Heart left ventricle (tissue), 13 donors: ENCODE measurements at regions not wholly inside any gene's neighbourhood (a gene's known extent, or its start where the extent isn't known, plus 50 kb on each side); places are given as distances from the start of the nearest gene placed in this dataset.

Experiments used
- POLR2A ChIP-seq, 2 donors: fragments of 450-650 bp; IDR thresholded peaks; one replicate each; pipeline ENCODE4 v1.6.1; 2017; ENCODE audit warnings: antibody characterized with exemption in 2 of 2, mild to moderate bottlenecking in 2 of 2, moderate library complexity in 2 of 2
- TF ChIP-seq, protein P1 (sequence below), 12 donors: fragments of 200-600 bp; sonication (generic) in 4 of 12; IDR thresholded peaks; one replicate each; pipeline versions ENCODE4 v1.5.0 to v1.8.0; 2018 to 2022; ENCODE audit warnings: antibody characterized with exemption in 12 of 12, mild to moderate bottlenecking in 5 of 12
- donor health status: ischemic (EF 13 %, LVEDD 7.1; RV severe dilation, severe dysfunction).
- donor health status: DM: no; HTN: yes; CAD: no.
- donor health status: DM: no; HTN: no; CAD: no.
- donor health status: ischemic (EF 25% LVEDD 6.9; RV normal size, moderate dysfunction).
- donor health status: ischemic (EF 25% LVEDD 5.7; RV mildly dilated, moderate dysfunction).
- donor health status: ischemic (EF 35%, LVEDD 5.7; RV mildly dilated, moderate dysfunction).
- donor health status: nonischemic (EF 11% LVEDD 7.7; RV severe dilation, severe dysfunction).
- donor health status: DM: yes; HTN: yes; CAD: no.
- donor health status: PGD.
- donor health status: ischemic (EF 29% LVEDD 5.4; RV normal size, mild dysfunction).
- donor health status: nonischemic (EF 23%, LVEDD 6.1; RV moderate dilation, normal function).

DNA sequence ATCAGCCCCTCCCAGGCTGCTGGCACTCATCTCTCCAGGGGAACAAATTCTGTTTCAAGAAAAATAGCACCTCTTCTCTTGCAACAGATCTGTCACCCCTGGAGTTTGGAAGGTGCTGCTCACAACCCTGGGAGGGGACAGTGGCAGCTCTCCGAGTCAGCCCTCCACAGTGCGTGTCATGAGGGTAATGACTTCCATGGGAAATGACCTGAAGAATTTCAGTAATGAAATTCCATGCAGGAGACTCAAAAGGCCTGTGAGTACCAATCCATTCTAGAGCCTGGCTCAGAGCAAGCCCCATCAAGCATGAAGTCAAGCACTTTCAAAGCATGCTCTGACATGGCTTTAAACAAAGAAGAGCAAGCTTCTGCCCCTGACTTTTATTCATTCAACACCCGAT is 276.3 kb upstream of the PARD3B start:
- no peak for TF ChIP-seq POLR2A (IDR thresholded peaks at IDR 0.05)
- TF ChIP-seq, protein P1, sequence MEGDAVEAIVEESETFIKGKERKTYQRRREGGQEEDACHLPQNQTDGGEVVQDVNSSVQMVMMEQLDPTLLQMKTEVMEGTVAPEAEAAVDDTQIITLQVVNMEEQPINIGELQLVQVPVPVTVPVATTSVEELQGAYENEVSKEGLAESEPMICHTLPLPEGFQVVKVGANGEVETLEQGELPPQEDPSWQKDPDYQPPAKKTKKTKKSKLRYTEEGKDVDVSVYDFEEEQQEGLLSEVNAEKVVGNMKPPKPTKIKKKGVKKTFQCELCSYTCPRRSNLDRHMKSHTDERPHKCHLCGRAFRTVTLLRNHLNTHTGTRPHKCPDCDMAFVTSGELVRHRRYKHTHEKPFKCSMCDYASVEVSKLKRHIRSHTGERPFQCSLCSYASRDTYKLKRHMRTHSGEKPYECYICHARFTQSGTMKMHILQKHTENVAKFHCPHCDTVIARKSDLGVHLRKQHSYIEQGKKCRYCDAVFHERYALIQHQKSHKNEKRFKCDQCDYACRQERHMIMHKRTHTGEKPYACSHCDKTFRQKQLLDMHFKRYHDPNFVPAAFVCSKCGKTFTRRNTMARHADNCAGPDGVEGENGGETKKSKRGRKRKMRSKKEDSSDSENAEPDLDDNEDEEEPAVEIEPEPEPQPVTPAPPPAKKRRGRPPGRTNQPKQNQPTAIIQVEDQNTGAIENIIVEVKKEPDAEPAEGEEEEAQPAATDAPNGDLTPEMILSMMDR (IDR thresholded peaks at IDR 0.05), result no peak
